Cardiac fibroblast (primary cell): ENCODE measurements at regions not wholly inside any gene's neighbourhood (a gene's known extent, or its start where the extent isn't known, plus 50 kb on each side); places are given as distances from the start of the nearest gene placed in this dataset.

Source experiments
- DNase-seq, 2 donors: peaks; one replicate each; pipeline versions ENCODE4 v3.0.0 to v3.0.0-alpha.2; 2010; ENCODE audit warnings: low read depth in 2 of 2
- H3K4me3 ChIP-seq, 2 donors: replicated peaks in 1 of 2; 1 replicate in 1 of 2; 2 replicates in 1 of 2; pipeline ENCODE4 v1.5.1; 2011; ENCODE audit warnings: low read depth in 2 of 2, low read length in 2 of 2, mild to moderate bottlenecking in 2 of 2, moderate library complexity in 1 of 2
- CTCF ChIP-seq: IDR thresholded peaks from one replicate; pipeline ENCODE4 v1.5.1; 2011; ENCODE audit warnings: low read depth, mild to moderate bottlenecking, low read length, inconsistent platforms

GRCh38 chr16:85281181-85281580 is 168.9 kb upstream of the CIBAR2 start:
- no peak overlapping the region for H3K4me3 ChIP-seq
- no peak for DNase-seq
- no peak for TF ChIP-seq CTCF

GRCh38 chr16:85282842-85283241 is 170.6 kb upstream of the CIBAR2 start:
- TF ChIP-seq CTCF, result no peak
- DNase-seq, result no peak
- no peak overlapping the region for H3K4me3 ChIP-seq

GRCh38 chr16:85283305-85284050 is 171.2 kb upstream of the CIBAR2 start:
- DNase-seq, result no peak
- H3K4me3 ChIP-seq, result no peak overlapping the region
- no peak for TF ChIP-seq CTCF

GRCh38 chr16:85284141-85284817 is 172.0 kb upstream of the CIBAR2 start:
- no peak for TF ChIP-seq CTCF
- H3K4me3 ChIP-seq, result no peak overlapping the region
- no peak for DNase-seq

- DNase-seq, result no peak
- no peak overlapping the region for H3K4me3 ChIP-seq
- TF ChIP-seq CTCF, result no peak
Observed at GRCh38 chr16:85285681-85286065, 173.4 kb upstream of the CIBAR2 start.

- TF ChIP-seq CTCF, result no peak
- DNase-seq, result peak; percentile 51 to 79
- H3K4me3 ChIP-seq, result no peak overlapping the region
Observed at GRCh38 chr16:85286066-85286831, 174.0 kb upstream of the CIBAR2 start.
